IMR-90 (cell line): ENCODE measurements at regions not wholly inside any gene's neighbourhood (a gene's known extent, or its start where the extent isn't known, plus 50 kb on each side); places are given as distances from the start of the nearest gene placed in this dataset.

Experiments
- ATAC-seq: fragments of 200-7000 bp; cut with Tn5 transposase; 2 replicates; pipeline ENCODE4 v1.9.1; 2020; ENCODE audit warnings: low read depth, mild to moderate bottlenecking, moderate library complexity
- BruUV-seq: library from RNA; stranded (reverse); fragments of 400-500 nt; replicated peaks from 2 replicates; lab custom pipeline; 2021; lab: Mats Ljungman, UMichigan
- CTCF ChIA-PET: fragments of 300-600 bp; formaldehyde crosslinking; extraction: SDS; loops from one replicate; lab custom pipeline; 2021; ENCODE audit warnings: antibody characterized with exemption; lab: Yijun Ruan, JAX
- POLR2A ChIA-PET: fragments of 300-600 bp; sonication (Branson Sonifier 250); formaldehyde crosslinking; loops from one replicate; lab custom pipeline; 2022; ENCODE audit warnings: antibody characterized with exemption; ENCODE audit not compliant: unreplicated experiment; lab: Charles Lee
- DNase-seq: peaks from one replicate; pipeline ENCODE4 v3.0.0; 2013
- H2AFZ ChIP-seq: replicated peaks from 2 replicates; pipeline ENCODE3; 2013; ENCODE audit warnings: low read length, mild to moderate bottlenecking; ENCODE audit not compliant: poor library complexity
- H2AK5ac ChIP-seq: 2 replicates; pipeline ENCODE4 v1.6.1; 2013; ENCODE audit warnings: low read depth, low read length, inconsistent platforms
- H2AK9ac ChIP-seq: replicated peaks from 2 replicates; pipeline ENCODE3; 2013; ENCODE audit warnings: mild to moderate bottlenecking, low read depth, low read length, moderate library complexity; ENCODE audit not compliant: poor library complexity
- H2BK120ac ChIP-seq: 2 replicates; pipeline ENCODE4 v1.6.1; 2013; ENCODE audit warnings: low read depth, low read length, inconsistent platforms
- H2BK15ac ChIP-seq: 3 replicates; pipeline ENCODE4 v1.6.1; 2013; ENCODE audit warnings: low read depth, low read length, inconsistent platforms
- H2BK20ac ChIP-seq: 2 replicates; pipeline ENCODE4 v1.6.1; 2013; ENCODE audit warnings: low read depth, mild to moderate bottlenecking, inconsistent platforms, low read length, moderate library complexity
- H2BK5ac ChIP-seq: 2 replicates; pipeline ENCODE4 v1.6.1; 2013; ENCODE audit warnings: mild to moderate bottlenecking, low read depth, low read length, inconsistent platforms; ENCODE audit not compliant: poor library complexity, severe bottlenecking
- H3K14ac ChIP-seq: replicated peaks from 2 replicates; pipeline ENCODE4 v1.6.1; 2013; ENCODE audit warnings: low read depth, low read length, inconsistent platforms
- H3K18ac ChIP-seq: 2 replicates; pipeline ENCODE4 v1.6.1; 2013; ENCODE audit warnings: low read depth, low read length, control low read depth
- H3K23ac ChIP-seq: 2 replicates; pipeline ENCODE4 v1.6.1; 2013; ENCODE audit warnings: low read depth, low read length, inconsistent platforms
- H3K27ac ChIP-seq: 2 replicates; pipeline ENCODE4 v1.5.1; 2013; ENCODE audit warnings: mild to moderate bottlenecking, control low read depth, low read length; ENCODE audit not compliant: insufficient read depth
- H3K27me3 ChIP-seq: 2 replicates; pipeline ENCODE4 v1.6.1; 2013; ENCODE audit warnings: low read length; ENCODE audit not compliant: control insufficient read depth, insufficient read depth
- H3K36me3 ChIP-seq: 2 replicates; pipeline ENCODE4 v1.6.1; 2013; ENCODE audit warnings: low read length, mixed read lengths; ENCODE audit not compliant: control insufficient read depth, insufficient read depth
- H3K4ac ChIP-seq: 2 replicates; pipeline ENCODE4 v1.6.1; 2013; ENCODE audit warnings: low read depth, low read length, inconsistent platforms
- H3K4me1 ChIP-seq: 2 replicates; pipeline ENCODE4 v1.6.1; 2013; ENCODE audit warnings: low read length, mixed read lengths; ENCODE audit not compliant: control insufficient read depth, insufficient read depth
- H3K4me2 ChIP-seq: 2 replicates; pipeline ENCODE4 v1.6.1; 2013; ENCODE audit warnings: low read depth, mild to moderate bottlenecking, control low read depth, low read length, moderate library complexity
- H3K4me3 ChIP-seq: 2 replicates; pipeline ENCODE4 v1.5.1; 2013; ENCODE audit warnings: low read depth, mild to moderate bottlenecking, control low read depth, low read length, moderate library complexity; ENCODE audit not compliant: insufficient read depth
- H3K56ac ChIP-seq: 2 replicates; pipeline ENCODE4 v1.6.1; 2013; ENCODE audit warnings: low read length, inconsistent platforms; ENCODE audit not compliant: insufficient read depth; ENCODE audit errors: extremely low read depth
- H3K79me1 ChIP-seq, 2 experiments: 2 replicates each; pipeline ENCODE4 v1.6.1; 2013; ENCODE audit warnings: low read length in 2 of 2, inconsistent platforms in 1 of 2, low read depth in 1 of 2
- H3K9ac ChIP-seq: 2 replicates; pipeline ENCODE4 v1.6.1; 2013; ENCODE audit warnings: low read depth, low read length, control low read depth
- H3K9me1 ChIP-seq: 2 replicates; pipeline ENCODE4 v1.6.1; 2013; ENCODE audit warnings: low read length, inconsistent platforms; ENCODE audit not compliant: insufficient read depth
- H3K9me3 ChIP-seq: 2 replicates; pipeline ENCODE4 v1.6.1; 2013; ENCODE audit warnings: low read length; ENCODE audit not compliant: control insufficient read depth, insufficient read depth
- H4K20me1 ChIP-seq: 2 replicates; pipeline ENCODE4 v1.6.1; 2013; ENCODE audit warnings: low read length, inconsistent platforms; ENCODE audit not compliant: insufficient read depth
- H4K5ac ChIP-seq: 2 replicates; pipeline ENCODE4 v1.6.1; 2013; ENCODE audit warnings: mild to moderate bottlenecking, low read depth, low read length, control low read depth
- H4K8ac ChIP-seq, 2 experiments: 2 replicates each; pipeline ENCODE4 v1.6.1; 2013; ENCODE audit warnings: low read depth in 2 of 2, low read length in 2 of 2, control low read depth in 1 of 2, inconsistent platforms in 1 of 2
- H4K91ac ChIP-seq: 2 replicates; pipeline ENCODE4 v1.6.1; 2013; ENCODE audit warnings: low read depth, low read length, inconsistent platforms; ENCODE audit not compliant: insufficient read depth
- BHLHE40 ChIP-seq: fragments of 150-350 bp; IDR thresholded peaks from 2 replicates; pipeline ENCODE4 v1.6.1; 2016; ENCODE audit warnings: mild to moderate bottlenecking, low read depth, low read length
- CEBPB ChIP-seq: IDR thresholded peaks from 2 replicates; pipeline ENCODE4 v1.6.1; 2012; ENCODE audit warnings: low read depth, low read length, improper control_type of control experiment
- CHD1 ChIP-seq: IDR thresholded peaks from 2 replicates; pipeline ENCODE4 v1.6.1; 2012; ENCODE audit warnings: low read depth, low read length, improper control_type of control experiment
- CTCF ChIP-seq: conservative IDR thresholded peaks from 2 replicates; pipeline ENCODE4 v1.5.1; 2012; ENCODE audit warnings: mild to moderate bottlenecking, low read depth, low read length, improper control_type of control experiment
- ELK1 ChIP-seq: fragments of 150-350 bp; IDR thresholded peaks from 2 replicates; pipeline ENCODE4 v1.6.1; 2016; ENCODE audit warnings: low read depth, mild to moderate bottlenecking, low read length, moderate library complexity, borderline replicate concordance
- FOS ChIP-seq: fragments of 150-350 bp; IDR thresholded peaks from 2 replicates; pipeline ENCODE4 v1.6.1; 2016; ENCODE audit warnings: low read depth, low read length
- MAFK ChIP-seq: IDR thresholded peaks from 2 replicates; pipeline ENCODE4 v1.6.1; 2012; ENCODE audit warnings: low read depth, low read length, improper control_type of control experiment
- MAZ ChIP-seq: IDR thresholded peaks from 2 replicates; pipeline ENCODE4 v1.6.1; 2012; ENCODE audit warnings: low read depth, mild to moderate bottlenecking, low read length, improper control_type of control experiment, moderate library complexity, borderline replicate concordance
- MXI1 ChIP-seq: IDR thresholded peaks from 2 replicates; pipeline ENCODE4 v1.6.1; 2012; ENCODE audit warnings: low read depth, mild to moderate bottlenecking, low read length, moderate library complexity, borderline replicate concordance
- NFE2L2 ChIP-seq: fragments of 150-350 bp; IDR thresholded peaks from 2 replicates; pipeline ENCODE4 v1.6.1; 2016; ENCODE audit warnings: low read depth, mild to moderate bottlenecking, low read length
- POLR2A ChIP-seq: IDR thresholded peaks from 2 replicates; pipeline ENCODE4 v1.6.1; 2012; ENCODE audit warnings: mild to moderate bottlenecking, low read depth, low read length
- RAD21 ChIP-seq: IDR thresholded peaks from 2 replicates; pipeline ENCODE4 v1.6.1; 2012; ENCODE audit warnings: low read length, improper control_type of control experiment
- RCOR1 ChIP-seq: IDR thresholded peaks from 2 replicates; pipeline ENCODE4 v1.6.1; 2012; ENCODE audit warnings: mild to moderate bottlenecking, low read length, improper control_type of control experiment; ENCODE audit not compliant: insufficient replicate concordance
- RFX5 ChIP-seq: IDR thresholded peaks from 2 replicates; pipeline ENCODE4 v1.8.0; 2012; ENCODE audit warnings: low read depth, mild to moderate bottlenecking, low read length, moderate library complexity
- SMC3 ChIP-seq: fragments of 150-350 bp; IDR thresholded peaks from 2 replicates; pipeline ENCODE4 v1.6.1; 2016; ENCODE audit warnings: low read depth, mild to moderate bottlenecking, antibody characterized with exemption, low read length, moderate library complexity
- USF2 ChIP-seq: fragments of 150-350 bp; IDR thresholded peaks from 2 replicates; pipeline ENCODE4 v1.6.1; 2017; ENCODE audit warnings: mild to moderate bottlenecking, antibody characterized with exemption, low read length, low read depth
- WGBS, 2 experiments: methylation state at CpG; one replicate each; pipeline versions ENCODE4 v1.1.5 to v1.1.7; 2013; ENCODE audit warnings: missing lambda C conversion rate in 2 of 2; ENCODE audit not compliant: insufficient read length in 1 of 2; ENCODE audit errors: extremely low coverage in 2 of 2; 5-methylcytosine and 5-hydroxymethylcytosine counted together
- dilution Hi-C: fragments of 300-500 bp; cut with HindIII; formaldehyde crosslinking; loops from one replicate; pipeline ENCODE4 v1.14.3; 2018; ENCODE audit warnings: low sequenced_read_pairs; ENCODE audit not compliant: unreplicated experiment
- in situ Hi-C: fragments of 300-500 bp; cut with MboI; formaldehyde crosslinking; loops from 3 replicates; pipeline ENCODE4 v1.14.3; 2019; ENCODE audit warnings: low sequenced_read_pairs, inconsistent platforms, mixed read lengths
- intact Hi-C: fragments of 100-400 bp; cut with micrococcal nuclease; formaldehyde crosslinking; loops from 2 replicates; pipeline ENCODE4 v1.10.0; 2022

GRCh38 chr15:31447931-31448634, 121.4 kb downstream of the KLF13 start:
- Histone ChIP-seq H3K4me3 (no peak overlapping the region), H3K4me1 (peaks cover 6% of the 10 kb centered on the region), H2AFZ (no peak overlapping the region), H3K14ac (no peak overlapping the region), H3K23ac (no peak overlapping the region), H2BK120ac (no peak overlapping the region), H2BK5ac (no peak overlapping the region), H3K9me1 (no peaks in the 10 kb centered on the region; the same call in 1 of the 2 replicates), H4K5ac (no peak overlapping the region), H3K56ac (no peak overlapping the region), H3K9ac (no peak overlapping the region), H3K27ac (no peak overlapping the region), H2AK9ac (no peak overlapping the region), H3K36me3 (no peaks in the 10 kb centered on the region), H4K91ac (no peak overlapping the region), H2BK15ac (0 out of 3 replicates have a peak overlapping the region, but pooled peaks have one; percentile 57), H3K4me2 (no peak overlapping the region), H2AK5ac (peak overlapping the region; percentile 85), H4K20me1 (no peaks in the 10 kb centered on the region), H3K79me1 (no peaks in the 10 kb centered on the region), H3K9me3 (no peaks in the 10 kb centered on the region; the same call in 1 of the 2 replicates), H4K8ac (no peak overlapping the region), H3K27me3 (no peaks in the 10 kb centered on the region; the same call in 1 of the 2 replicates), H3K18ac (no peak overlapping the region), H3K4ac (no peak overlapping the region), H2BK20ac (no peak overlapping the region)
- ChIA-PET CTCF (no interaction called here), POLR2A (interaction anchor here (0.5 kb wide), 1 partner anchor 591 kb away, joined by 3 read pairs; no protein-coding TSS in a partner anchor)
- 61% methylated on average over 2 of the region's 8 CpGs; no CpG with 5 or more reads in 1 of the 2 experiments for WGBS, 2 experiments
- no peak for ATAC-seq
- intact Hi-C loops (no loop called here), dilution Hi-C loops (no loop called here), in situ Hi-C loops (no loop called here)
- TF ChIP-seq NFE2L2 (no peak), FOS (no peak), BHLHE40 (no peak), MXI1 (no peak), SMC3 (no peak), ELK1 (no peak), POLR2A (no peak), RCOR1 (no peak), MAZ (no peak), MAFK (no peak), CTCF (no peak), RFX5 (no peak), CHD1 (no peak), RAD21 (no peak), CEBPB (no peak), USF2 (no peak)
- no TSS peak for BruUV-seq
- no peak for DNase-seq
